ENCODE measurements at regions not wholly inside any gene's neighbourhood (a gene's known extent, or its start where the extent isn't known, plus 50 kb on each side); places are given as distances from the start of the nearest gene placed in this dataset.
A peak's percentile ranks its signal among the peaks of the same experiment; 100 is the strongest.

DNA sequence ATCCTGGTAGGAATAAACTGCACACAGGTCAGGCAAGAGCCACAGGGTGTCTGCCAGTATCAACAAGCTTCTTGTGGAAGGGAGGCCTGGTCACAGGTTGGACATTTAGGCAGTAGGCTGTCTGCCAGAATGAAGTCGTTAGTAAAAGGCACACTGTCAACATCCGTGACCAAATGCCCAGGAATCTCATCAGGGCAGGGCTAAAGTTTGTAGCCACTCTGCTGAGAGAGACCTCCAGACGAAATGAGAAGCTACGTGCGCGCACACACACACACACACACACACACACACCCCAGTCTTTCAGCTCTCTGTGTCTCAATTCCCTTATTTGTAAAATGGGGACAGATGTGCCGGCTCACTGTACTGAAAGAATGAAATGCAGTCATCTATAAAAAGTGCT lies 408.7 kb upstream of the ZFP42 start:
- DNase-seq (ENCODE audit: low read depth), result no peak

GRCh38 chr4:187598196-187598595 lies 397.4 kb upstream of the ZFP42 start:
- peak; percentile 54 for DNase-seq (ENCODE audit: low read depth)

- DNase-seq (ENCODE audit: low read depth), result peak; percentile 75
These were observed 393.1 kb upstream of the ZFP42 start for GRCh38 chr4:187602339-187603092.

DNA sequence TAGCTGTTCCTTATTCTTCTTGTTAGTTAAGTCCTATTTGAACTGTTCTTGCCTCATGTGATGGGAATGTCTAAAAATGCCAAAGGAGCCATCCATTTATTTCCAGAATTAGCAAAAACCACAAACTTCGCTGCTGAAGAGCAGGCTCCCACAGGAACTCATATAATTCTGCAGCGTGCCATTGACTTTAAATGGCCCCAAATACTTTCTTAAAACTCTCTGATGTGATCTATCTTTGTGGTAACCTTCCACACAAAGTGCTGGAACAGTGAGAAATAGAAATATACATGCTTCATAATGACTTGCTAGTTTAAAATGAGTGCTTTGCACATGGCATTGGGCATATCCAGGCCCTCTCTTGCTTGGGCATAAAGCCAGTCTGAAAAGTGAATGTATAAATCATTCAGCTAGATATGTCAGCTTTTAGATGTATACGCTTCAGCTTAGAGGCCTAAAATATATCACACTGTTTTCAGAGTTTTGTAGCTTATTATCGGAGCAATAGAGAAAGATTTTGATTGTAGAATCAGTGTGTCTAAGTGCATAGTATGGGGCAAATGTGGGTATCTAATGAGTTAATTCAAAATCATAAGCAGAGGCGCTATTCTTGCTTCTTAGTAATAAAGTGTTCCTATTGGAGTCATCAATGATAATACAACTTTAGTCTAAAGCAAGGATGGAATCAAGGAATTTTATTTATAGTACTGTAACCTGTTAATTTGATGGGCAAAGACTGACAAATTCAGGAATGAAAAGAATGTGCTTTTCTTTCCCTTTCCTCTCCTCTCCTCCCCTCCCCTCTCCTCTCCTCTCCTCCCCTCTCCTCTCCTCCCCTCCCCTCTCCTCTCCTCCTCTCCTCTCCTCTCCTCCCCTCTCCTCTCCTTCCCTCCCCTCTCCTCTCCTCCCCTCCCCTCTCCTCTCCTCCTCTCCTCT lies 392.2 kb upstream of the ZFP42 start:
- peak; percentile 79 for DNase-seq (ENCODE audit: low read depth)

DNA sequence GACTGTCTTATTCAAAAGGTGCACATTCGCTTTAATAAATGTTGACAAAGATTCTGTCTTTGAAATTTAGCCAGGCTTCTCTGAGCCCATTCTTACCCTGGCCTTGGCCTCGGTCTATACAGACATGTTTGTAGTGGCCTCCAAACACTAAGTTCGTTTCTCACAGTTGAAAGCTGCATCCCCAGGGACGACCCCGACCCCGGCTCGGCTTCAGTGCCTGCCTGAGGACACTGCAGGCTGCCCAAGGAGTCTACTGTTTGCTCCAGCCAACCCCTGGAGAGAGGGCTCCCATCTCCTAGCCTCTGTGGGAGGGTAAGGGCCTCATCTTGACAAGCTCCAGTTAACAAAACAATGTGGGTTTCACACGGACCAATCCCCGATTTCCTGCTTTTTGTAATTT lies 390.6 kb upstream of the ZFP42 start:
- no peak for DNase-seq (ENCODE audit: low read depth)

DNA sequence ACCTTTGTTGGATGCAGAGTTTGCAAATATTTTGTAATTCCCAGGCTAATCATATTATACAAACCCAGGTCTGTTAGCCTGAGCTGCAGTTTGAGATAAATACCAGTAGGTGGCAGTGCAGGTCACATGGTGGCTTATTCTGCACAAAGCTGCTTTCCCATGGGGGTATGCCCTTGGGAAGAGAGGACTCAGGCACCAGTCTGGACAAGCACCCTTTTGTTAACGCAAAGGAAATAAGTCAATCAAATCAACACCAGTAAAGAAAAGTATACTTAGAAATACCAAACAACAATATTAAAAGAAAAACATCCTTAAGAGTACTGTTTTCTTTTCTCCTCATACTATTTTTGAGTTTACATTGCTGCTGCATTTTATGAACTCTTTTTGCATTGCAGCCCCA lies 389.0 kb upstream of the ZFP42 start:
- DNase-seq (ENCODE audit: low read depth), result peak; percentile 62

DNA sequence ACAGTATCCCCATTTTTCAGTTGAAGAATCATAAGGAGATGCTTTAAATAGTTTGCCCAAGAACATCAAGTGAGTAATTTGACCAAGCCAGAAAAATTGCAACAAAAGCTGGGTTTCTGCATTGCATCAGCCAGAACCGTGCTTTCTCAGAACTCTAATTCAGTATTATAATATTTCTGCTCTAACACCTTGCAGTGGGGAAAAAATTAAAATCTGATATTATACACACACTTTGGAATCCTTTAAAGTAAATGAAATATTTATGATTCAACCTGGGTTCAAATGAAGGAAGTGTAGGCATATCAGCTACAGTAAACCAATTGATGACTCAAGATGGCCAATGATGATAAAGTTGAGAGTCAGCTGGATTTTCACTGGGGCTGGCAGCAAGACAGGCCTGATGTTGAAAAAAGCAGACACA lies 387.6 kb upstream of the ZFP42 start:
- DNase-seq (ENCODE audit: low read depth), result peak; percentile 78

DNA sequence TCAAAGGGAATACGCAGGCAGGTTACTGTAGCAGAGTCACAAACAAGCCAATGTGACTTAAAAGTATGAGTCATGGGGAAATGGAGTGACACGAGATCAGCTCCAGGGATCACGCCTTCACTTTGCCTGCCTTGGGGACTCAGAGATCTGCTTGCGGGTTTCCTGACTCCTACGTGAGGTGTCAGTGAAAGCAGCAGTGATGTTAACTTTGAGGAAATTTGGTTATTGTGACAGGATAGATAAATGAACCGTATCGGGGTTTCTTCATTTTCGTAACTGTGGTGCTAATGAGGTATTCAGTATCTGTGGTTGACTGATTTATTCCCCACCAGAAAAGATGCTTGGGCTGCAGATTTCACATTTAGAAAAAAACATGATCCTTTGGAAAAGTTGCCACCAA lies 383.3 kb upstream of the ZFP42 start:
- no peak for DNase-seq (ENCODE audit: low read depth)

GRCh38 chr4:187613089-187613839 lies 382.3 kb upstream of the ZFP42 start:
- DNase-seq (ENCODE audit: low read depth), result no peak

DNA sequence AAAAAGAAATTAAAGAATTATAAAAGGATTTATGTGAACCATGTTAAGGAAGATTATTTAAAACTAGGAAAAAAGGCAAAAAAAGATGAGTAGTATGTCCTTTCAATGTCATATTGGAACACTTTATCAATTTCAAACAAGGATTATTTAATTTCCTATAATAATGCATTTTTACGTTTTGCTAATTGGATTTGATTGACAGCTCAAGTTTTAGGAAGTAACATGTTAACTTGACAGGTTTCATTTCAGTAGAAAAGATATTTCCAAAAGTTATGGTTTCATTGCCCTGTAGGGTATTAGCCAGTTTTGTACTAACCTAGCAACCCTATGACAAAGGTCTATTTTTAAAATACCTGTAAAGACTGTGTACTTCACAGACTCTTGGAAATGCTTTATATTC lies 379.6 kb upstream of the ZFP42 start:
- no peak for DNase-seq (ENCODE audit: low read depth)

- DNase-seq (ENCODE audit: low read depth), result no peak
These were observed 378.5 kb upstream of the ZFP42 start for GRCh38 chr4:187617113-187617512.

GRCh38 chr4:187618701-187619281 lies 376.8 kb upstream of the ZFP42 start:
- peak; percentile 87 for DNase-seq (ENCODE audit: low read depth)

- no peak for DNase-seq (ENCODE audit: low read depth)
These were observed 376.3 kb upstream of the ZFP42 start for GRCh38 chr4:187619319-187619718.

DNA sequence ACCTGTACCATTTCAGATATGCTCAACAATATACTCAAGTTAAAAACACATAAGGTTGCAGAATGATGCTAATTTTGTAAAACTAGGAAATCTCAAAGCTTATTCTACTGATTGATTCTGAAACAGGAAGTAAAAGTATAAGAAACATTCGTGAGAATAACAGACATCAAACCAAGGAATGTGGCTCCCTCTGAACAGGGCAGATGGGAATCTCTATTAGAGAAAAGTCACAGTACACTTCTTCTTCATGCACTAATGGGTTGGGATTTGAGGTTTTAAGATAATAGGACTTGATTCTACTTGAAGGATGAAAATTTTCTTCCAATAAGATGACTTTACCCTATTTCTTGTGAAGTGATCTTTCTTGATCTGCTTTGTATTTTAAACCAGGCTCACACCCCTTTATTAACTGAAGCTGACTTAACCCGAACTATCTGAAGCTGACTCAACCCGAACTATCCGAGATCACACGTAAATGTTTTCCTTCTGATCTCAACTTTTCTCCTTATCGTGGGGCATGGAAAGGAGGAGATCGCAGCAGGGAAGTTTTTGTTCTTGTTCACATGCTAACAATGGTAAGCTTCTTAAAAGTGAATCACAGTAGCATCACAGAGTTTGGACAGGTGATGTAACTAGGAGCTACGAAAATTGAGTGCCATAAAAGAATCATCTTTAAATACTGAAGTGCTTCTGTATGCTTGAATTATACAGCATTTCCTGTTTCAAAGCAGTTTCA lies 363.1 kb upstream of the ZFP42 start:
- peak; percentile 52 for DNase-seq (ENCODE audit: low read depth)

- DNase-seq (ENCODE audit: low read depth), result no peak
These were observed 362.3 kb upstream of the ZFP42 start for GRCh38 chr4:187633245-187633644.

DNA sequence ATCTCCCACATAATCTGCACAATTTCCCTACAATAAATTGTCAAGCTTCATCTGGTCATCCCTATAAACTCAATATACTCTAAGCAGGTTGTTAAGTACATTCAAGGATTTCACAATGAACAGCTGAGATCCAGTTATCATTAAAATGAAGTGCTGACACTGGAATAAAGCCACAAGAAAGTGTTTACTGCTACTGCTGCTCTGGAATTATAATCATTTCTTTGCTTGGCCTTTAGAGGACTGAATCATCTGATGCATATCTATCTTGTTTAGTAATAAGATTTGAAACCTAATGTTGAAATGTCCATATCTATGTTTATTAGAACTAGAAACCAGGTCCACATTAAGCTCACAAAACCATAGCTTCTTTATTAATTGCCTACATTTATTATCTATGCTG lies 338.6 kb upstream of the ZFP42 start:
- peak; percentile 88 for DNase-seq (ENCODE audit: low read depth)

- DNase-seq (ENCODE audit: low read depth), result peak; percentile 76
These were observed 332.5 kb upstream of the ZFP42 start for GRCh38 chr4:187663076-187663475.

GRCh38 chr4:187664011-187664410 lies 331.6 kb upstream of the ZFP42 start:
- DNase-seq (ENCODE audit: low read depth), result no peak

DNA sequence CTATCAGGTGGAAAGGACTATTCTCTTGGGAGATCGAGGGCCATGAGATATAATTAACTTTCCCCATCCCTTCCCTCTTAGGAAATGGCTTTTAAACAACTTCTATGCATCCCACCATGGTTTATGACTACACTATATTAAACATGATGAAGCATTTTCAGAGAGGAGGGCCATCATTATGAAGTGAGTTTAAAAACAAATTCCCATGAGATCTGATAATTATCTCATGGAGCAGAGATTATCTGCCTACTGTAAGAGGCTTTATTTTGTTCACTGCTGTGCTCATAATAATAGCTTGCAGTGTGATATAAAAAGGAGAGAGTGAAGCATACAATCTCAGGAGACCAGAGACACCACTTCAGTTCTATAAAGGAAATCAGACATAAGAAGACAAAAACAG lies 330.5 kb upstream of the ZFP42 start:
- DNase-seq (ENCODE audit: low read depth), result no peak

GRCh38 chr4:187666034-187666433 lies 329.5 kb upstream of the ZFP42 start:
- DNase-seq (ENCODE audit: low read depth), result no peak
